GM12891 (cell line): ENCODE measurements at regions not wholly inside any gene's neighbourhood (a gene's known extent, or its start where the extent isn't known, plus 50 kb on each side); places are given as distances from the start of the nearest gene placed in this dataset.
"Not testable (repeated sequence)": the region's sequence is repeated elsewhere in the genome, so short reads cannot be mapped to it uniquely, and the experiment has no call there.

Source experiments
- DNase-seq: peaks from one replicate; pipeline ENCODE4 v3.0.0; 2011; ENCODE audit warnings: low spot score; ENCODE audit not compliant: insufficient read length
- FAIRE-seq: peaks from 2 replicates; lab custom pipeline; 2011; peaks lifted over from hg19 to GRCh38; lab: Jason Lieb, UNC
- PAX5 ChIP-seq: IDR thresholded peaks from 2 replicates; pipeline ENCODE4 v1.6.1; 2011; ENCODE audit warnings: low read length, moderate library complexity, mild to moderate bottlenecking; ENCODE audit not compliant: insufficient read depth, severe bottlenecking
- POLR2A ChIP-seq: IDR thresholded peaks from 2 replicates; pipeline ENCODE4 v1.6.1; 2011; ENCODE audit warnings: low read depth, low read length, control low read depth
- POLR2AphosphoS5 ChIP-seq: IDR thresholded peaks from 2 replicates; pipeline ENCODE4 v1.6.1; 2011; ENCODE audit warnings: low read depth, low read length, control low read depth
- POU2F2 ChIP-seq: IDR thresholded peaks from 2 replicates; pipeline ENCODE4 v1.6.1; 2011; ENCODE audit warnings: low read depth, mild to moderate bottlenecking, control low read depth, low read length, moderate library complexity
- SPI1 ChIP-seq: IDR thresholded peaks from 2 replicates; pipeline ENCODE4 v1.6.1; 2011; ENCODE audit warnings: low read depth, low read length, control low read depth
- TAF1 ChIP-seq: IDR thresholded peaks from 2 replicates; pipeline ENCODE4 v1.6.1; 2011; ENCODE audit warnings: low read depth, low read length, control low read depth

GRCh38 chrX:129093706-129094105 is 429.6 kb downstream of the SMARCA1 start:
- no peak for DNase-seq
- TF ChIP-seq TAF1: no peak
- TF ChIP-seq PAX5: no peak
- no peak for TF ChIP-seq POLR2AphosphoS5
- TF ChIP-seq POU2F2: no peak
- no peak for TF ChIP-seq POLR2A
- TF ChIP-seq SPI1: no peak
- no peak for FAIRE-seq

GRCh38 chrX:129092757-129093156 is 430.5 kb downstream of the SMARCA1 start:
- no peak for DNase-seq
- FAIRE-seq: no peak
- TF ChIP-seq POLR2A (no peak), TAF1 (no peak), POLR2AphosphoS5 (no peak)

GRCh38 chrX:129092242-129092641 is 431.0 kb downstream of the SMARCA1 start:
- TF ChIP-seq SPI1 (no peak), PAX5 (no peak), POU2F2 (no peak), POLR2A (no peak), POLR2AphosphoS5 (no peak), TAF1 (no peak)
- no peak for FAIRE-seq
- no peak for DNase-seq

GRCh38 chrX:129091097-129091496 is 432.2 kb downstream of the SMARCA1 start:
- no peak for TF ChIP-seq POLR2A
- no peak for TF ChIP-seq PAX5
- no peak for TF ChIP-seq SPI1
- TF ChIP-seq POLR2AphosphoS5: no peak
- TF ChIP-seq POU2F2: no peak
- no peak for TF ChIP-seq TAF1
- no peak for FAIRE-seq
- no peak for DNase-seq

GRCh38 chrX:129086802-129087201 is 436.5 kb downstream of the SMARCA1 start:
- no peak for FAIRE-seq
- TF ChIP-seq PAX5 (no peak), POLR2A (no peak), SPI1 (no peak), POU2F2 (no peak), POLR2AphosphoS5 (no peak), TAF1 (no peak)
- DNase-seq: no peak

- not testable (repeated sequence) for FAIRE-seq, DNase-seq
Measured at GRCh38 chrX:129084291-129084690, 439.0 kb downstream of the SMARCA1 start.

GRCh38 chrX:129077424-129078170 is 445.7 kb downstream of the SMARCA1 start:
- TF ChIP-seq POU2F2 (no peak), PAX5 (no peak), POLR2A (no peak), POLR2AphosphoS5 (no peak), SPI1 (no peak), TAF1 (no peak)
- no peak for DNase-seq
- no peak for FAIRE-seq

GRCh38 chrX:129071390-129071789 is 451.9 kb downstream of the SMARCA1 start:
- DNase-seq (no peak), FAIRE-seq (no peak)
- TF ChIP-seq POLR2A: no peak
- no peak for TF ChIP-seq POU2F2
- TF ChIP-seq SPI1: no peak
- TF ChIP-seq POLR2AphosphoS5: no peak
- no peak for TF ChIP-seq PAX5
- no peak for TF ChIP-seq TAF1

GRCh38 chrX:129065895-129066294 is 457.4 kb downstream of the SMARCA1 start:
- DNase-seq (no peak), FAIRE-seq (no peak)
- no peak for TF ChIP-seq POLR2AphosphoS5
- no peak for TF ChIP-seq TAF1
- TF ChIP-seq POU2F2: no peak
- no peak for TF ChIP-seq SPI1
- no peak for TF ChIP-seq POLR2A
- no peak for TF ChIP-seq PAX5

- TF ChIP-seq POLR2A: no peak
- no peak for TF ChIP-seq POLR2AphosphoS5
- no peak for TF ChIP-seq SPI1
- TF ChIP-seq TAF1: no peak
- no peak for TF ChIP-seq POU2F2
- no peak for TF ChIP-seq PAX5
- no peak for FAIRE-seq
- DNase-seq: no peak
Measured at GRCh38 chrX:129058405-129058804, 464.9 kb downstream of the SMARCA1 start.
